ACC112 (cell line): ENCODE measurements at regions not wholly inside any gene's neighbourhood (a gene's known extent, or its start where the extent isn't known, plus 50 kb on each side); places are given as distances from the start of the nearest gene placed in this dataset.

ENCODE experiments used
- H2AFZ ChIP-seq: fragments of 200-600 bp; sonication (generic); one replicate; pipeline ENCODE4 v1.6.0; 2017; ENCODE audit warnings: antibody characterized with exemption, low read length; ENCODE audit not compliant: unreplicated experiment
- H3K27ac ChIP-seq: fragments of 200-600 bp; sonication (generic); 2 replicates; pipeline ENCODE4 v1.5.1; 2014; ENCODE audit warnings: low read depth, mild to moderate bottlenecking, antibody characterized with exemption, low read length, moderate library complexity
- H3K27me3 ChIP-seq: fragments of 200-600 bp; sonication (generic); 2 replicates; pipeline ENCODE4 v1.6.1; 2014; ENCODE audit warnings: mild to moderate bottlenecking, antibody characterized with exemption, low read length, moderate library complexity, mixed read lengths; ENCODE audit not compliant: insufficient read depth
- H3K36me3 ChIP-seq: fragments of 200-600 bp; sonication (generic); 2 replicates; pipeline ENCODE4 v1.6.1; 2016; ENCODE audit warnings: mild to moderate bottlenecking, antibody characterized with exemption, low read length, moderate library complexity, mixed read lengths; ENCODE audit not compliant: insufficient read depth
- H3K4me1 ChIP-seq: fragments of 200-600 bp; sonication (generic); one replicate; pipeline ENCODE4 v1.6.1; 2016; ENCODE audit warnings: low read length, mixed read lengths; ENCODE audit not compliant: insufficient read depth, unreplicated experiment, control insufficient read depth
- H3K4me3 ChIP-seq: fragments of 200-600 bp; sonication (generic); 2 replicates; pipeline ENCODE4 v1.5.1; 2014; ENCODE audit warnings: mild to moderate bottlenecking, low read depth, low read length
- H3K79me2 ChIP-seq: fragments of 200-600 bp; sonication (generic); one replicate; pipeline ENCODE4 v1.6.0; 2016; ENCODE audit warnings: low read length; ENCODE audit not compliant: control insufficient read depth, unreplicated experiment, insufficient read depth

GRCh38 chr16:80433623-80434022 lies 107.2 kb upstream of the DYNLRB2 start:
- Histone ChIP-seq H3K27me3 (peaks cover 8% of the 10 kb centered on the region; the same call in 1 of the 2 replicates), H3K36me3 (no peaks in the 10 kb centered on the region), H2AFZ (no peak overlapping the region), H3K4me1 (no peaks in the 10 kb centered on the region), H3K79me2 (no peaks in the 10 kb centered on the region), H3K4me3 (no peak overlapping the region), H3K27ac (no peak overlapping the region)

GRCh38 chr16:80427795-80428194 lies 113.0 kb upstream of the DYNLRB2 start:
- no peak overlapping the region for H3K4me3 ChIP-seq
- H3K4me1 ChIP-seq = no peaks in the 10 kb centered on the region
- peaks cover 13% of the 10 kb centered on the region; the same call in 1 of the 2 replicates for H3K27me3 ChIP-seq
- no peaks in the 10 kb centered on the region for H3K36me3 ChIP-seq
- H2AFZ ChIP-seq = no peak overlapping the region
- no peaks in the 10 kb centered on the region for H3K79me2 ChIP-seq
- no peak overlapping the region for H3K27ac ChIP-seq

GRCh38 chr16:80418517-80419355 lies 122.1 kb upstream of the DYNLRB2 start:
- H3K36me3 ChIP-seq = no peaks in the 10 kb centered on the region
- no peak overlapping the region for H2AFZ ChIP-seq
- no peak overlapping the region for H3K4me3 ChIP-seq
- no peaks in the 10 kb centered on the region for H3K79me2 ChIP-seq
- peaks cover 2% of the 10 kb centered on the region; the same call in 1 of the 2 replicates for H3K27me3 ChIP-seq
- H3K4me1 ChIP-seq = no peaks in the 10 kb centered on the region
- no peak overlapping the region for H3K27ac ChIP-seq

GRCh38 chr16:80417706-80418271 lies 123.0 kb upstream of the DYNLRB2 start:
- Histone ChIP-seq H3K79me2 (no peaks in the 10 kb centered on the region), H3K4me3 (no peak overlapping the region), H3K36me3 (no peaks in the 10 kb centered on the region)

GRCh38 chr16:80408014-80408413 lies 132.8 kb upstream of the DYNLRB2 start:
- no peaks in the 10 kb centered on the region for H3K27me3 ChIP-seq
- H3K79me2 ChIP-seq = no peaks in the 10 kb centered on the region
- H2AFZ ChIP-seq = no peak overlapping the region
- no peak overlapping the region for H3K4me3 ChIP-seq
- no peaks in the 10 kb centered on the region for H3K4me1 ChIP-seq
- H3K36me3 ChIP-seq = no peaks in the 10 kb centered on the region
- H3K27ac ChIP-seq = no peak overlapping the region

More at GRCh38 chr16:80417706-80418271, 123.0 kb upstream of the DYNLRB2 start:
- Histone ChIP-seq H2AFZ (no peak overlapping the region), H3K4me1 (no peaks in the 10 kb centered on the region), H3K27ac (no peak overlapping the region), H3K27me3 (peaks cover 2% of the 10 kb centered on the region; the same call in 1 of the 2 replicates)

- no peak overlapping the region for H3K4me3 ChIP-seq
- no peaks in the 10 kb centered on the region for H3K36me3 ChIP-seq
- no peak overlapping the region for H2AFZ ChIP-seq
- H3K4me1 ChIP-seq = no peaks in the 10 kb centered on the region
- no peaks in the 10 kb centered on the region for H3K79me2 ChIP-seq
- no peaks in the 10 kb centered on the region for H3K27me3 ChIP-seq
- no peak overlapping the region for H3K27ac ChIP-seq
Observed at GRCh38 chr16:80407265-80407987, 133.4 kb upstream of the DYNLRB2 start.

GRCh38 chr16:80404847-80405246 lies 135.9 kb upstream of the DYNLRB2 start:
- Histone ChIP-seq H3K27ac (no peak overlapping the region), H2AFZ (no peak overlapping the region), H3K4me3 (no peak overlapping the region), H3K4me1 (no peaks in the 10 kb centered on the region), H3K36me3 (no peaks in the 10 kb centered on the region), H3K79me2 (no peaks in the 10 kb centered on the region), H3K27me3 (no peaks in the 10 kb centered on the region)

- no peak overlapping the region for H3K27ac ChIP-seq
- no peak overlapping the region for H3K4me3 ChIP-seq
- no peaks in the 10 kb centered on the region for H3K27me3 ChIP-seq
- no peaks in the 10 kb centered on the region for H3K79me2 ChIP-seq
- no peak overlapping the region for H2AFZ ChIP-seq
- H3K36me3 ChIP-seq = no peaks in the 10 kb centered on the region
- H3K4me1 ChIP-seq = no peaks in the 10 kb centered on the region
Observed at GRCh38 chr16:80403894-80404293, 136.9 kb upstream of the DYNLRB2 start.

GRCh38 chr16:80390871-80391489 lies 149.8 kb upstream of the DYNLRB2 start:
- Histone ChIP-seq H3K27ac (no peak overlapping the region), H3K79me2 (no peaks in the 10 kb centered on the region), H3K36me3 (no peaks in the 10 kb centered on the region), H3K27me3 (no peaks in the 10 kb centered on the region), H2AFZ (no peak overlapping the region), H3K4me3 (no peak overlapping the region), H3K4me1 (no peaks in the 10 kb centered on the region)

- Histone ChIP-seq H3K27ac (no peak overlapping the region), H3K27me3 (no peaks in the 10 kb centered on the region), H3K4me3 (no peak overlapping the region), H3K79me2 (no peaks in the 10 kb centered on the region), H3K36me3 (no peaks in the 10 kb centered on the region), H3K4me1 (no peaks in the 10 kb centered on the region), H2AFZ (no peak overlapping the region)
Observed at GRCh38 chr16:80390046-80390445, 150.7 kb upstream of the DYNLRB2 start.
